ENCODE measurements at regions not wholly inside any gene's neighbourhood (a gene's known extent, or its start where the extent isn't known, plus 50 kb on each side); places are given as distances from the start of the nearest gene placed in this dataset.

- TF ChIP-seq, protein P1, sequence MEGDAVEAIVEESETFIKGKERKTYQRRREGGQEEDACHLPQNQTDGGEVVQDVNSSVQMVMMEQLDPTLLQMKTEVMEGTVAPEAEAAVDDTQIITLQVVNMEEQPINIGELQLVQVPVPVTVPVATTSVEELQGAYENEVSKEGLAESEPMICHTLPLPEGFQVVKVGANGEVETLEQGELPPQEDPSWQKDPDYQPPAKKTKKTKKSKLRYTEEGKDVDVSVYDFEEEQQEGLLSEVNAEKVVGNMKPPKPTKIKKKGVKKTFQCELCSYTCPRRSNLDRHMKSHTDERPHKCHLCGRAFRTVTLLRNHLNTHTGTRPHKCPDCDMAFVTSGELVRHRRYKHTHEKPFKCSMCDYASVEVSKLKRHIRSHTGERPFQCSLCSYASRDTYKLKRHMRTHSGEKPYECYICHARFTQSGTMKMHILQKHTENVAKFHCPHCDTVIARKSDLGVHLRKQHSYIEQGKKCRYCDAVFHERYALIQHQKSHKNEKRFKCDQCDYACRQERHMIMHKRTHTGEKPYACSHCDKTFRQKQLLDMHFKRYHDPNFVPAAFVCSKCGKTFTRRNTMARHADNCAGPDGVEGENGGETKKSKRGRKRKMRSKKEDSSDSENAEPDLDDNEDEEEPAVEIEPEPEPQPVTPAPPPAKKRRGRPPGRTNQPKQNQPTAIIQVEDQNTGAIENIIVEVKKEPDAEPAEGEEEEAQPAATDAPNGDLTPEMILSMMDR (IDR thresholded peaks at IDR 0.05; ENCODE audit: insufficient read depth, low read depth, low read length): no peak
Measured at GRCh38 chr19:31167690-31168089, 181.5 kb downstream of the TSHZ3 start.

DNA sequence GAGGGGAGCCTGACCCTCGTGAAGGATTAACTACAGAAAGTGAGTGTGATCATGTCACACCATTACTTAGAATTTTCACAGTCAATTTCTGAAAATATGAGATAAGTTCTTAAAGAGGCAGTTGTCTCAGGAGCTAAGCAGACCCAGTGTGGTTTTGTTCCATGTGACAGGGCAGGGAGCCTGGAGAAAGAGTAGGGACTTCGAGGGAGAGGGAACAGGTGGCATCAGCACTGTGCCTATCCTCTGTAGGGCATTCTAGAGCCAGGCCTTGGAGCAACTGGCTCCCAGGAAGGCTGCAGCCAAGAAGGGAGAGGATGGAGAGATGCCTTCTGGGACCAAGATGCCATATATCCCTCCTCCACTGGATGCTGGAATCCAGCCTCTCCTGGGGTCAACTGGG is 183.0 kb downstream of the TSHZ3 start:
- H3K4me3 ChIP-seq (ENCODE audit: low read depth, low read length): no peak overlapping the region
- DNase-seq (ENCODE audit: low read depth): no peak
- TF ChIP-seq, protein P1 (IDR thresholded peaks at IDR 0.05; ENCODE audit: insufficient read depth, low read depth, low read length): no peak

More at GRCh38 chr19:31167690-31168089, 181.5 kb downstream of the TSHZ3 start:
- no peak for DNase-seq (ENCODE audit: low read depth)
- H3K4me3 ChIP-seq (ENCODE audit: low read depth, low read length): no peak overlapping the region

- TF ChIP-seq, protein P1 (IDR thresholded peaks at IDR 0.05; ENCODE audit: insufficient read depth, low read depth, low read length): no peak
- H3K4me3 ChIP-seq (ENCODE audit: low read depth, low read length): no peak overlapping the region
- no peak for DNase-seq (ENCODE audit: low read depth)
Measured at GRCh38 chr19:31164791-31165251, 184.4 kb downstream of the TSHZ3 start.

- DNase-seq (ENCODE audit: low read depth): no peak
- TF ChIP-seq, protein P1 (IDR thresholded peaks at IDR 0.05; ENCODE audit: insufficient read depth, low read depth, low read length): no peak
- no peak overlapping the region for H3K4me3 ChIP-seq (ENCODE audit: low read depth, low read length)
Measured at GRCh38 chr19:31160336-31160926, 188.8 kb downstream of the TSHZ3 start.

- TF ChIP-seq, protein P1 (IDR thresholded peaks at IDR 0.05; ENCODE audit: insufficient read depth, low read depth, low read length): no peak
- H3K4me3 ChIP-seq (ENCODE audit: low read depth, low read length): no peak overlapping the region
- no peak for DNase-seq (ENCODE audit: low read depth)
Measured at GRCh38 chr19:31154021-31154420, 195.2 kb downstream of the TSHZ3 start.

DNA sequence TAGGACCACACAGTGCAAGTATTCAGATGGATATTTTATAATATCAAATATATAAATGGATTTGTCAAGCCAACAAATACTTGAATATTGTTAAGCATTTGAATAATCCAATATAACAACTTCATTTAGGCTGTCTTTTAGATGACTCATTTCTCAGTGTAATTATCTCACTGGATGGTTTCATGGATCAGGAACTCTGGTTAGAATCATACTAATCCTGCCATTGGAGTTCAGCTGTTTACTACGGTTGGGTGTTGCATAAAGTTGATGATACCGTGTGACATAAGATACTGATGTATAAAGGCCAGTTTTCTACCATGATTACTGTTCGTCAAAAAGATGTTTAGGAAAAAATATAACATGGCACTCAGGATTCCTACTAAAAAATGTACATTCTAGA is 196.3 kb downstream of the TSHZ3 start:
- TF ChIP-seq, protein P1 (IDR thresholded peaks at IDR 0.05; ENCODE audit: insufficient read depth, low read depth, low read length): no peak
- peak; percentile 26 for DNase-seq (ENCODE audit: low read depth)
- H3K4me3 ChIP-seq (ENCODE audit: low read depth, low read length): no peak overlapping the region

GRCh38 chr19:31149441-31149941 is 199.7 kb downstream of the TSHZ3 start:
- no peak for DNase-seq (ENCODE audit: low read depth)
- TF ChIP-seq, protein P1 (IDR thresholded peaks at IDR 0.05; ENCODE audit: insufficient read depth, low read depth, low read length): no peak

More at GRCh38 chr19:31149441-31149941, 199.7 kb downstream of the TSHZ3 start:
- H3K4me3 ChIP-seq (ENCODE audit: low read depth, low read length): no peak overlapping the region

All from fibroblast of villous mesenchyme (primary cell).